DND-41 (cell line): ENCODE measurements at regions not wholly inside any gene's neighbourhood (a gene's known extent, or its start where the extent isn't known, plus 50 kb on each side); places are given as distances from the start of the nearest gene placed in this dataset.
A peak's percentile ranks its signal among the peaks of the same experiment; 100 is the strongest.
"Not testable (repeated sequence)": the region's sequence is repeated elsewhere in the genome, so short reads cannot be mapped to it uniquely, and the experiment has no call there.

Experiments
- ATAC-seq: fragments of 200-7000 bp; cut with Tn5 transposase; 3 replicates; pipeline ENCODE4 v1.9.1; 2021; ENCODE audit warnings: low read depth; ENCODE audit not compliant: insufficient read depth
- DNase-seq: peaks from one replicate; pipeline ENCODE4 v3.0.0-alpha.2; 2020
- H2AFZ ChIP-seq: 2 replicates; pipeline ENCODE4 v1.6.0; 2012; ENCODE audit warnings: low read depth, low read length
- H3K27ac ChIP-seq: 2 replicates; pipeline ENCODE4 v1.5.1; 2012; ENCODE audit warnings: low read length, inconsistent platforms
- H3K27me3 ChIP-seq: fragments of 200-600 bp; sonication (generic); 2 replicates; pipeline ENCODE4 v1.6.0; 2012; ENCODE audit warnings: low read length, mild to moderate bottlenecking, inconsistent platforms; ENCODE audit not compliant: insufficient read depth, poor library complexity
- H3K36me3 ChIP-seq: 2 replicates; pipeline ENCODE4 v1.5.1; 2012; ENCODE audit warnings: low read length, inconsistent platforms; ENCODE audit not compliant: insufficient read depth
- H3K4me1 ChIP-seq: 2 replicates; pipeline ENCODE4 v1.5.1; 2012; ENCODE audit warnings: mild to moderate bottlenecking, low read length; ENCODE audit not compliant: insufficient read depth
- H3K4me2 ChIP-seq: 2 replicates; pipeline ENCODE4 v1.6.0; 2012; ENCODE audit warnings: mild to moderate bottlenecking, moderate library complexity, low read length, inconsistent platforms; ENCODE audit not compliant: insufficient read depth
- H3K4me3 ChIP-seq, 2 experiments: fragments of 200-600 bp in 1 of 2; shearing (Covaris generic) in 1 of 2; 2 replicates each; pipeline ENCODE4 v1.5.1; 2012 to 2016; ENCODE audit warnings: inconsistent platforms in 2 of 2, low read length in 2 of 2, mild to moderate bottlenecking in 2 of 2, low read depth in 1 of 2, moderate library complexity in 1 of 2
- H3K79me2 ChIP-seq: 2 replicates; pipeline ENCODE4 v1.6.0; 2012; ENCODE audit warnings: low read length, inconsistent platforms; ENCODE audit not compliant: insufficient read depth
- H3K9ac ChIP-seq: 2 replicates; pipeline ENCODE4 v1.6.0; 2012; ENCODE audit warnings: low read depth, mild to moderate bottlenecking, inconsistent platforms, low read length, moderate library complexity
- H3K9me3 ChIP-seq: 2 replicates; pipeline ENCODE4 v1.5.1; 2012; ENCODE audit warnings: low read length, moderate library complexity, mild to moderate bottlenecking, inconsistent platforms; ENCODE audit not compliant: insufficient read depth, severe bottlenecking
- H4K20me1 ChIP-seq: 2 replicates; pipeline ENCODE4 v1.6.0; 2012; ENCODE audit warnings: low read length; ENCODE audit not compliant: insufficient read depth
- EZH2 ChIP-seq: IDR thresholded peaks from 3 replicates; pipeline ENCODE4 v1.6.1; 2012; ENCODE audit warnings: borderline replicate concordance, low read depth, mild to moderate bottlenecking, moderate library complexity, low read length, inconsistent platforms; ENCODE audit not compliant: severe bottlenecking
- TF ChIP-seq, protein P1 (sequence below): IDR thresholded peaks from 2 replicates; pipeline ENCODE4 v1.5.1; 2012; ENCODE audit warnings: borderline replicate concordance, low read length, moderate library complexity, mild to moderate bottlenecking; ENCODE audit not compliant: poor library complexity, severe bottlenecking; ENCODE audit errors: extremely low read depth

- H3K4me3 ChIP-seq: no peak overlapping the region
- ATAC-seq (0 out of 3 replicates have a peak, but pooled peaks have one; percentile 22), DNase-seq (no peak)
- H3K36me3 ChIP-seq: no peaks in the 10 kb centered on the region
- H4K20me1 ChIP-seq: no peaks in the 10 kb centered on the region
- no peak overlapping the region for H2AFZ ChIP-seq
- no peak overlapping the region for H3K27ac ChIP-seq
- H3K79me2 ChIP-seq: no peaks in the 10 kb centered on the region
- no peak for TF ChIP-seq EZH2
- TF ChIP-seq, protein P1, sequence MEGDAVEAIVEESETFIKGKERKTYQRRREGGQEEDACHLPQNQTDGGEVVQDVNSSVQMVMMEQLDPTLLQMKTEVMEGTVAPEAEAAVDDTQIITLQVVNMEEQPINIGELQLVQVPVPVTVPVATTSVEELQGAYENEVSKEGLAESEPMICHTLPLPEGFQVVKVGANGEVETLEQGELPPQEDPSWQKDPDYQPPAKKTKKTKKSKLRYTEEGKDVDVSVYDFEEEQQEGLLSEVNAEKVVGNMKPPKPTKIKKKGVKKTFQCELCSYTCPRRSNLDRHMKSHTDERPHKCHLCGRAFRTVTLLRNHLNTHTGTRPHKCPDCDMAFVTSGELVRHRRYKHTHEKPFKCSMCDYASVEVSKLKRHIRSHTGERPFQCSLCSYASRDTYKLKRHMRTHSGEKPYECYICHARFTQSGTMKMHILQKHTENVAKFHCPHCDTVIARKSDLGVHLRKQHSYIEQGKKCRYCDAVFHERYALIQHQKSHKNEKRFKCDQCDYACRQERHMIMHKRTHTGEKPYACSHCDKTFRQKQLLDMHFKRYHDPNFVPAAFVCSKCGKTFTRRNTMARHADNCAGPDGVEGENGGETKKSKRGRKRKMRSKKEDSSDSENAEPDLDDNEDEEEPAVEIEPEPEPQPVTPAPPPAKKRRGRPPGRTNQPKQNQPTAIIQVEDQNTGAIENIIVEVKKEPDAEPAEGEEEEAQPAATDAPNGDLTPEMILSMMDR: no peak
- no peak overlapping the region for H3K4me2 ChIP-seq
- no peaks in the 10 kb centered on the region for H3K9me3 ChIP-seq
- H3K9ac ChIP-seq: no peak overlapping the region
- no peaks in the 10 kb centered on the region for H3K27me3 ChIP-seq
- H3K4me1 ChIP-seq: 0 out of 2 replicates have a peak, but pooled peaks cover 3% of the 10 kb centered on the region
Observed at GRCh38 chr2:113351375-113352355, 72.9 kb upstream of the PAX8 start.

- H3K4me1 ChIP-seq, H3K9ac ChIP-seq, H3K36me3 ChIP-seq, H3K4me3 ChIP-seq, H2AFZ ChIP-seq, H3K27ac ChIP-seq, H3K4me2 ChIP-seq, DNase-seq, ATAC-seq, H3K9me3 ChIP-seq, H3K79me2 ChIP-seq, H4K20me1 ChIP-seq: not testable (repeated sequence)
- peaks cover 37% of the 10 kb centered on the region for H3K27me3 ChIP-seq
Observed at GRCh38 chr2:113343800-113344199, 65.1 kb upstream of the PAX8 start.

- TF ChIP-seq EZH2: no peak
- TF ChIP-seq, protein P1: no peak
- DNase-seq (no peak), ATAC-seq (no peak)
- H3K79me2 ChIP-seq: no peaks in the 10 kb centered on the region
- no peaks in the 10 kb centered on the region for H4K20me1 ChIP-seq
- H2AFZ ChIP-seq: no peak overlapping the region
- H3K27ac ChIP-seq: no peak overlapping the region
- H3K4me2 ChIP-seq: no peak overlapping the region
- H3K27me3 ChIP-seq: peaks cover 47% of the 10 kb centered on the region
- H3K4me3 ChIP-seq: no peak overlapping the region
- H3K9me3 ChIP-seq: no peaks in the 10 kb centered on the region
- no peak overlapping the region for H3K9ac ChIP-seq
- H3K36me3 ChIP-seq: no peaks in the 10 kb centered on the region
- H3K4me1 ChIP-seq: no peaks in the 10 kb centered on the region
Observed at GRCh38 chr2:113342650-113343049, 63.9 kb upstream of the PAX8 start.

DNA sequence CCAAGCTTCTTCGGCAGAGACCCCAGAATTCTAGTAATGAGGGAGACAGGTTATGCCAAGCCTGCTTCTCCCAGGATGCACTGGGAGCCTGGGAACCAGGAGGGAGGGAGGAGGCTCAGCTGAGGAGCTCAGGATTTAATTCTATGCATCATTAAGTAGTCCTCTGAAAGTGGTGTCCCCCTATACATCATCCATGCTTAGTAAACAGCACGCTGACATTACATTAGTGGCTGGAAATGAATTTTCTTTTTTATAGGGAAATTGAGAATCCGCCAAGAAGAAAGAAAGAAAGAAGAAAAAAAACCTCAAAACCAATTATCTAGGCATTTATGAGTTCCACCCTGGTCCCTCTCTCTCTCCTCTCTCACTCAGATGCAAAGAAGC, 63.1 kb upstream of the PAX8 start:
- not testable (repeated sequence) for H3K79me2 ChIP-seq, H4K20me1 ChIP-seq, DNase-seq, H3K9me3 ChIP-seq, H3K4me2 ChIP-seq, H2AFZ ChIP-seq, H3K36me3 ChIP-seq, ATAC-seq, H3K9ac ChIP-seq, H3K4me3 ChIP-seq, H3K27ac ChIP-seq, H3K4me1 ChIP-seq
- H3K27me3 ChIP-seq: peaks cover 53% of the 10 kb centered on the region
